ENCODE measurements at regions not wholly inside any gene's neighbourhood (a gene's known extent, or its start where the extent isn't known, plus 50 kb on each side); places are given as distances from the start of the nearest gene placed in this dataset.

- no peak for TF ChIP-seq CTCF (IDR thresholded peaks at IDR 0.05; ENCODE audit: insufficient read depth, low read length)
- TF ChIP-seq POLR2AphosphoS5 (IDR thresholded peaks at IDR 0.05; ENCODE audit: low read depth): no peak
Observed at GRCh38 chrX:118221270-118221669, 104.7 kb upstream of the KLHL13 start.
